ENCODE measurements at regions not wholly inside any gene's neighbourhood (a gene's known extent, or its start where the extent isn't known, plus 50 kb on each side); places are given as distances from the start of the nearest gene placed in this dataset.

DNA sequence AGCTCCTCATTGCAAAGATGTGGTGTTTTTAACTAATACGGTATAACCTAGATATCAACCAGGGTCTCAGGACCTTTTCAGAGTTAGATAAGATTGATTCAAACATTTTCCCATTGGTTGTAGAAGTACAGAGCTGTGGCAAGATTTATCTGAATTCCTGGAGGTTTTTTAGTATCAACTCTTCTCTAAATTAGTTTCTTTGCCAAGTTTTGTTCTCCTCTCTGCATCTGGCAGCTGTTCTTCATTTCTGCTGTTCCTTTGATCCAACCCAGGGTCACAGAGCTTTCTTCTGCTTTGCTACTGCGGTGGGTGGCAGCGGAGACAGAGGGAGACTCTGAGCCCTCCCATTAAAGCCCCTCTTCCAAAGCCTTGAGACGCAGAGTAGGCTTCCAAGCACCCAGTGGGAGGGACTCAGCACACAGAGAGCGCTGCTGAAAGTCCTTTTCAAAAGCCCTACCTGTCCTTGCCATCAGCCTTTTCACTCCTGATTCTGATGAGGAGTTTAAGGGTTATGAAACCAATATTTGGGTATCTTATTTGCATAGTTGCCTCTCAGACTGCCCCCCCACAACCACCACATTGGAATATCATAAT is 146.3 kb upstream of the EEPD1 start:
- DNase-seq (ENCODE audit: low spot score) = no peak

- DNase-seq (ENCODE audit: low spot score) = no peak
Measured at GRCh38 chr7:36010656-36011587, 142.1 kb upstream of the EEPD1 start.

DNA sequence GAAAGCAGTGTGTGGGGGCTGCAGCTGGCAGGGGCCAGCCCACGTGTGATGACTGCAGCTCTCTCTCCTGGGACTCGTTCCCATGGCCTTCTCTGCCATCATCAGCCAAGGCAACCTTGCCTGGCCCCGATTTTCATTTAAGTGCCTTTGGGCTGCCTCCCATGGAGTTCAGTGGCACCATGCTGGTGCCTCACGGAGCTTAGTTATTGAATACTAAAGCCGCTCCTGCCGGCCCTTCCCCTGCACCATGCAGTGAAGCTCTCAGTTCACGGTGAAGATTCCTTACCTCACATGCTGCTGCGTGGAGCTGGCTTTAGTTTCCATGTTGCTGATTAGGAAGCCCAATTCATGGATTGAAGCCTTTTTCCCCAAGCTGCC is 141.5 kb upstream of the EEPD1 start:
- DNase-seq (ENCODE audit: low spot score) = no peak

DNA sequence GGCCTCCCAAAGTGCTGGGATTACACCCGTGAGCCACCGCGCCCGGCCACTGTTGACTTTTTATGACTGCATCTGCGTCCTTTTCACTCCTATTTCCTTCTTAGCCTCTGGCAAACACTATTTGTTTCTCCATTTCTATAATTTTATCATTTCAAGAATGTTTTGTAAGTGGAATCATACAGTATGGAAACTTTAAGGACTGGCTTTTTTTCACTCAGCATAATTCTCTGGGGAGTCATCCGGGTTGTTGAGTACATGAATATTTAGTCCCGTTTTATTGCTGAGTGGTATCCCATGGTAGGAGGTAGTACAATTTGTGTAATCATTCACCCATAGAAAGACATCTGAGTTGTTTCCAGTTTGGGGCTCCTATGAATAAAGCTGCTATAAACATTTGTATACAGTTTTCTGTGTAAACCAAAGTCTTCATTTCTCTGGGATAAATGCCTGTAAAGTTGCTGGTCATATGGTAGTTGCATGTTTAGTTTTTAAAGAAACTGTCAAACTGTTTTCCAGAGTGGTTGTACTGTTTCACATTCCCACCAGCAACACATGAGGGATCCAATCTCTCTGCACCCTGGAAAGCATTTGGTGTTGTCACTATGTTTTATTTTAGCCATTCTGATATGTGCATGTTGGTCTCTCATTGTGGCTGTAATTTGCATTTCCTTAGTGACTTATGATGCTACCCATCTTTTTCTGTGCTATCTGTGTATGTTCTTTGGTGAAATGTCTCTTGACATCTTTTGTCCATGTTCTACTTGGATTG is 139.6 kb upstream of the EEPD1 start:
- no peak for DNase-seq (ENCODE audit: low spot score)

DNA sequence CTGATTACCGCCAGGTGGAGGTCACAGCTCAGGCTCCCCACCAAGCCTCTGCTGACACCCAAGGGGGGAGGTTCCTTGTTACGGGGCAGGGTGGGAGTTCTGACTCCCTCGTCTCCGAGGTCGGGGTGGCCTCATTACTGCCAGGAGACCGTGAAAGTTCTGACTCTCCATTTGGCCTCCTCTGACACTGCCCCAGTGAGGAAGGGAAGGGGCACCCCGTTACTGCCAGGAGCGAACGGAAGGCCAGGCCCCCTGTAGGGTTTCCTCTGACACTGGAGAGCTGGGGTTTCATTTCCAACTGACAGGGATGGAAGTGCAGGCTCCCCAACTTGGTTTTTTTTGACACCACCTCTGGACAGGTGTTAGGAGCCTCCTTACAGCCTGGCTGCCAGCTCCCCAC is 138.1 kb upstream of the EEPD1 start:
- no peak for DNase-seq (ENCODE audit: low spot score)

- peak; percentile 33 for DNase-seq (ENCODE audit: low spot score)
Measured at GRCh38 chr7:36015733-36016132, 137.3 kb upstream of the EEPD1 start.

- no peak for DNase-seq (ENCODE audit: low spot score)
Measured at GRCh38 chr7:36016648-36017047, 136.4 kb upstream of the EEPD1 start.

DNA sequence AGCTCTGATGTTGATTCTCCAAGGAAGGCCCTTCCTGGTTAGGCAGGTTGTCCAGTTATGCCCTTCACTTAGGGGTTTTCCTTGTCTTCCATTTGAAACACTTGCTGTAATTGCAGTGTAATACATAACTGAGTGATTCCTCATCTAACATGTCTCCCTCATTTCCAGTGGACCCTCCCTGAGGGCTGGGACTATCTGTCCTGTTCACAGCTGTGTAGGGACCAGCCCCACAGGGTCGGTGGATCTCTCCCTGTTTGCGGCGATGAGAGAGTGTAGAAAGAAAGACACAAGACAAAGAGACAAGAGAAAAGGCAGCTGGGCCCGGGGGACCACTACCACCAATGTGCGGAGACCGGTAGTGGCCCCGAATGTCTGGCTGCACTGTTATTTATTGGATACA is 135.9 kb upstream of the EEPD1 start:
- no peak for DNase-seq (ENCODE audit: low spot score)

- DNase-seq (ENCODE audit: low spot score) = no peak
Measured at GRCh38 chr7:36018816-36019484, 134.1 kb upstream of the EEPD1 start.

DNA sequence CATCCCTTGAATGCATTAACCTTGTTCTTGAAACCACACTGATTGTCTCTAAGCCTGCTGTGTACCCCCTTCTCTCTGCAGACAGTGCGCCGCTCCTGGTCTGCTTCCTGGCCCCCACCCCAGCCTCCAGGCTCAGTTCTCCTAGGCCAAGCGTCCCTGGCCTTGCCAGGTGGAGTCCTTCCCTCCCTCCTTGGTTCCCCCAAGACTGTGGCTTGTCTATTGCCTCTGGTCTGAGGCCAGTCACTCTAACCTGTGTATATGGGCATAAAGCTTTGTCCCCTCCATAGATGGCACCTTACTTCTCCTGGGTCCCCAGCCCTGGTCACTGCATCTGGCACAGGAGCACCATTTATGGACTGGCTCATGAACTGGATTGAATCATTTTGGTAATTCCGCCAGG is 133.5 kb upstream of the EEPD1 start:
- DNase-seq (ENCODE audit: low spot score) = no peak

DNA sequence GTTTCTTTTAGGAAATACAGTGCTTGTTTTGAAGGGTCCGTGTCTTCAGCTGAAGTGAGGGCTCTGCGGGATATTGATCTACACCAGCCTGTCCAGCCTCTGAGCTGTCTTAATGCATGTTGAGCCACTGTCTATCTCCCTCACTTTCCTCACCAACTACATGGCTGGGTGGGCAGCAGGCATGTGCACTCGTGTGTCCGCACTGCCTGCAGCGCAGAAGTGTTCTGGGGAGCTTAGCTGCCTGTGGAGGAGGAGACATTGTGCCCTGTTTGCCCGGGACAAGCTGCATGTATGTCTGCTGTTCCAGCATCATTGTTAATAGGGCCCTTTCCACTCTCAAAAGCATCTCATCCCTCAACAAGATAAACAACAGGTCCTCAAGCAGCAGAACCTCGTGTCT is 133.1 kb upstream of the EEPD1 start:
- no peak for DNase-seq (ENCODE audit: low spot score)

GRCh38 chr7:36021367-36021766 is 131.7 kb upstream of the EEPD1 start:
- no peak for DNase-seq (ENCODE audit: low spot score)

- no peak for DNase-seq (ENCODE audit: low spot score)
Measured at GRCh38 chr7:36021917-36022550, 131.0 kb upstream of the EEPD1 start.

- no peak for DNase-seq (ENCODE audit: low spot score)
Measured at GRCh38 chr7:36023033-36023560, 130.0 kb upstream of the EEPD1 start.

GRCh38 chr7:36025190-36025589 is 127.9 kb upstream of the EEPD1 start:
- no peak for DNase-seq (ENCODE audit: low spot score)

DNA sequence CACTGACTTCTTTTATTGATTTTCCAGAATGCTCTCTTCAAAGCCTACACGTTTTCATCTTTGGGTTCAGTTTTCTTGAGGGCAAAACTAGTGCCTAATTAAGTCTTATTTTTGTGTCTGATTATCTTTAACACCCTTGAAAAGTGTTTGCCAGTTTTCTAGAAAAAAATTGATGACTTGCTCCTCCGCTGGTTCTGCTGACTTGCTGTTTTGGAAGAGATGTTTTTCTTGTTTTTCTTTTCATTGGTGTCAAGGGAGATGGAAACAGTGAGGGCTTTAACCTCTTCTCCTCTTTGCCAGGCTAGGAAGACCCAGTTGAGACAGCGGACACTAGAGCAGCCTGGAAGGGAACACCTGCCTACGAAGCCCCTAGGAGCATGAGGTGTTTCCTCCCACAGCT is 123.7 kb upstream of the EEPD1 start:
- no peak for DNase-seq (ENCODE audit: low spot score)

DNA sequence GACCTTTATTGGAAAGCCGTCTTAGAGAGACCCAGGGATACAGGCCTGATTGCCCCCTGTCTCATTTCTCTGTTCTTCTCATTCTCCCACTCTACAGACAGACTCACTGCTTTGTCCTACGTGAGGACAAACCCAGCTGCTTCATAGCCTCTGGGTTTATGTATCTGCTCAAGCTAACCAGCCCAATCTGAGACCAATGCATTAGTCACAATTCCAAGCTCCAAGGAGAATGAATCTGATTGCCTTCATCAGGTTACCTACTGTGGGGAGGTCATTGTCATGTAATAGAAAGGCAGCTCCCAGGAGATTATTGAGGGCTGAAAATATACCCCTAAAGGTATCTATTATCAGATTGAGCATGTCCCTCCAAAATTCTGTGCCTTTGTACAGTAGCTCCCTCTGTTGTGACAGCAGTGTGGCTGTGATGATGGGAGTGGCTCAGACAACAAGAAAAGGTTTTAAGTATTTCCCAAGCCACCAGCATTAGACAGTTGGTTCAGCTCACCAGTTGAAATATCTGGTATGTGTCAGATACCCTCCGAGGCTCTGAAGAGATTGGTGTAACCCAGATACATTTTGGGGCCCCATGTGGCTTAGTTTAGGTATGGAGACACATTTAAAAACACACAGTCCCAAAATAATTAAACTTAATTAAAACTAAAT is 123.1 kb upstream of the EEPD1 start:
- DNase-seq (ENCODE audit: low spot score) = no peak

DNA sequence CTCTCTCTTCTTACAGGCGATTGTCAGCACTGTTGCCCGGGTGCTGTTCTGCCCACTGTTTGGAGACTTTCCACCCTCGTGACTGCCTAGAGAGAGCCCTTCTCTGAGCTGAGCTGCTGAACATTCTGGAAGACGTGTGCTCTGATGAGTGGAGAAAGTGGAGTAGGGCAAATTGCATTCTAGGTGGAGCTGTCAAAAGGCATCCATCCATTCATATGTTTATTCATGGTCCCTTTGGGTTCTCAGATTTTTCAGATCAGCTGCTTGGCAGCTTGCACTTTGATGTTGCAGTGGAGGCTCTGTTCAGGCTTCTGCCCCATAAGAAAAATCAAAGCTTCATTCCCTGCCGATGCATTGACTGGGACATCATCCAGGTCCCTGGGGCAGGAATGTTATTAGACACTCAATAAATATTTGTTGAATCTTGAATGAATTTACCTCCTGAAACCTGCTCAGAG is 120.7 kb upstream of the EEPD1 start:
- DNase-seq (ENCODE audit: low spot score) = peak; percentile 49

DNA sequence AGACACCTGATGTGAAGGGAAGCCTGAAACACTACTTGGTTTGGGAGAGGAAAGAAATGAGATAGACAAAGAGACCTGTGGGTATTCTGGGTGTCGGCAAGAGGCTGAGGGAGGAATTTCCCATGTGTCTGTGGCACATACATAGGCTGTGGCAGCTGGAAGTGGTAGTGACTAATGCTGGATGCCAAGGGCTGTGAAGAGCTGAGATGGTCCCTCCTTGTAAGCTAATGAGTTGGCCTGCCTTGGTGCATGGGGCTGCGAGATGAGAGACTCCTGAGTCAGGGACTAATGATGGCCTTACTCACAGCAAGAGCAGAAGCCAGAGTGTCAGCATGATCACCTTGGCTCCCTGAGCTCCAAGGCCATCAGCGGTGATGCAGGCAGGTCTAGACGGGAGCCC is 119.0 kb upstream of the EEPD1 start:
- peak; percentile 75 for DNase-seq (ENCODE audit: low spot score)

- DNase-seq (ENCODE audit: low spot score) = no peak
Measured at GRCh38 chr7:36035186-36035585, 117.9 kb upstream of the EEPD1 start.

DNA sequence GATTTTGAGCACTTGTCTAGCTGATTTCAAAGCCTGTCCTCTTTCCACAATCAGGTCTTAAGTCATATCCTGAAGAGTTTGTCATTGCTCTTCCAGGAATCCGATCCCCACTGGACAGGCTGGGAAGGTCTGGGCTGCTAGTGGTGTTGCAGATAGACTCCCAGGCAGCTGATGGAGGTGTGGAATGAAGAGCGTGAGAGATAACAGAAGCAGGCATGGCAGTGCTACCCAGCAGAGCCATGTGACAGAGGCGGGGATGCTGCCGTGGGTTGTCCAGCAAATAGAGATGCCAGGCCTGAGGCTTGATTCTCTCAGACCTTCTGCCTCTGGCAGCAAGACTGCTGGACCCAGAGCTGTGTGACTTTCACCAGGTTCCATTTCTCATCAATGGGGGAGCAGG is 116.5 kb upstream of the EEPD1 start:
- no peak for DNase-seq (ENCODE audit: low spot score)
